ENCODE measurements at regions not wholly inside any gene's neighbourhood (a gene's known extent, or its start where the extent isn't known, plus 50 kb on each side); places are given as distances from the start of the nearest gene placed in this dataset.

GRCh38 chr1:47550929-47551328 is 113.1 kb downstream of the FOXD2 start:
- H3K4me3 Mint-ChIP-seq = no peak overlapping the region
- ATAC-seq (no peak), DNase-seq (no peak)
- no peaks in the 10 kb centered on the region for H3K36me3 Mint-ChIP-seq (ENCODE audit: low read depth)
- H3K27ac Mint-ChIP-seq = no peak overlapping the region
- peaks cover 64% of the 10 kb centered on the region for H3K27me3 Mint-ChIP-seq
- H3K4me1 Mint-ChIP-seq = no peaks in the 10 kb centered on the region
- H3K9me3 ChIP-seq (ENCODE audit: control insufficient read depth, low read length, poor library complexity, severe bottlenecking) = no peaks in the 10 kb centered on the region

- Mint-ChIP-seq H3K27me3 (peaks cover 68% of the 10 kb centered on the region), H3K4me1 (no peaks in the 10 kb centered on the region), H3K36me3 (ENCODE audit: low read depth) (no peaks in the 10 kb centered on the region), H3K27ac (no peak overlapping the region), H3K4me3 (no peak overlapping the region)
- ATAC-seq = no peak
- no peak for DNase-seq
- no peaks in the 10 kb centered on the region for H3K9me3 ChIP-seq (ENCODE audit: control insufficient read depth, low read length, poor library complexity, severe bottlenecking)
Measured at GRCh38 chr1:47551971-47552528, 114.2 kb downstream of the FOXD2 start.

- H3K27me3 Mint-ChIP-seq = peaks cover 61% of the 10 kb centered on the region
- DNase-seq = no peak
- H3K27ac Mint-ChIP-seq = no peak overlapping the region
- H3K4me1 Mint-ChIP-seq = no peaks in the 10 kb centered on the region
- H3K36me3 Mint-ChIP-seq (ENCODE audit: low read depth) = no peaks in the 10 kb centered on the region
- no peak for ATAC-seq
- no peak overlapping the region for H3K4me3 Mint-ChIP-seq
- H3K9me3 ChIP-seq (ENCODE audit: control insufficient read depth, low read length, poor library complexity, severe bottlenecking) = no peaks in the 10 kb centered on the region
Measured at GRCh38 chr1:47554082-47554481, 116.2 kb downstream of the FOXD2 start.

- Mint-ChIP-seq H3K4me3 (no peak overlapping the region), H3K27me3 (peaks cover 54% of the 10 kb centered on the region), H3K27ac (no peak overlapping the region), H3K36me3 (ENCODE audit: low read depth) (no peaks in the 10 kb centered on the region), H3K4me1 (no peaks in the 10 kb centered on the region)
- ATAC-seq = no peak
- H3K9me3 ChIP-seq (ENCODE audit: control insufficient read depth, low read length, poor library complexity, severe bottlenecking) = no peaks in the 10 kb centered on the region
- no peak for DNase-seq
Measured at GRCh38 chr1:47554901-47555300, 117.1 kb downstream of the FOXD2 start.

GRCh38 chr1:47555306-47555705 is 117.5 kb downstream of the FOXD2 start:
- Mint-ChIP-seq H3K27me3 (peaks cover 57% of the 10 kb centered on the region), H3K27ac (no peak overlapping the region), H3K4me3 (no peak overlapping the region), H3K36me3 (ENCODE audit: low read depth) (no peaks in the 10 kb centered on the region), H3K4me1 (no peaks in the 10 kb centered on the region)
- no peaks in the 10 kb centered on the region for H3K9me3 ChIP-seq (ENCODE audit: control insufficient read depth, low read length, poor library complexity, severe bottlenecking)
- DNase-seq (no peak), ATAC-seq (no peak)

- no peaks in the 10 kb centered on the region for H3K9me3 ChIP-seq (ENCODE audit: control insufficient read depth, low read length, poor library complexity, severe bottlenecking)
- H3K4me1 Mint-ChIP-seq = no peaks in the 10 kb centered on the region
- H3K27ac Mint-ChIP-seq = no peak overlapping the region
- H3K36me3 Mint-ChIP-seq (ENCODE audit: low read depth) = no peaks in the 10 kb centered on the region
- H3K27me3 Mint-ChIP-seq = peaks cover 57% of the 10 kb centered on the region
- no peak for DNase-seq
- no peak for ATAC-seq
- H3K4me3 Mint-ChIP-seq = no peak overlapping the region
Measured at GRCh38 chr1:47555841-47556560, 118.2 kb downstream of the FOXD2 start.

GRCh38 chr1:47557066-47557465 is 119.2 kb downstream of the FOXD2 start:
- Mint-ChIP-seq H3K36me3 (ENCODE audit: low read depth) (no peaks in the 10 kb centered on the region), H3K4me3 (no peak overlapping the region), H3K27ac (no peak overlapping the region), H3K27me3 (peaks cover 60% of the 10 kb centered on the region), H3K4me1 (no peaks in the 10 kb centered on the region)
- no peaks in the 10 kb centered on the region for H3K9me3 ChIP-seq (ENCODE audit: control insufficient read depth, low read length, poor library complexity, severe bottlenecking)
- DNase-seq (no peak), ATAC-seq (no peak)

GRCh38 chr1:47558601-47559593 is 121.1 kb downstream of the FOXD2 start:
- Mint-ChIP-seq H3K27ac (no peak overlapping the region), H3K36me3 (ENCODE audit: low read depth) (no peaks in the 10 kb centered on the region), H3K27me3 (peaks cover 61% of the 10 kb centered on the region), H3K4me1 (no peaks in the 10 kb centered on the region), H3K4me3 (no peak overlapping the region)
- ATAC-seq (no peak), DNase-seq (no peak)
- H3K9me3 ChIP-seq (ENCODE audit: control insufficient read depth, low read length, poor library complexity, severe bottlenecking) = no peaks in the 10 kb centered on the region

- Mint-ChIP-seq H3K36me3 (ENCODE audit: low read depth) (no peaks in the 10 kb centered on the region), H3K27me3 (peaks cover 65% of the 10 kb centered on the region), H3K4me1 (no peaks in the 10 kb centered on the region), H3K27ac (no peak overlapping the region), H3K4me3 (no peak overlapping the region)
- ATAC-seq (no peak), DNase-seq (no peak)
- no peaks in the 10 kb centered on the region for H3K9me3 ChIP-seq (ENCODE audit: control insufficient read depth, low read length, poor library complexity, severe bottlenecking)
Measured at GRCh38 chr1:47559944-47560695, 122.3 kb downstream of the FOXD2 start.

GRCh38 chr1:47561523-47562007 is 123.7 kb downstream of the FOXD2 start:
- Mint-ChIP-seq H3K4me3 (no peak overlapping the region), H3K27me3 (peaks cover 55% of the 10 kb centered on the region), H3K36me3 (ENCODE audit: low read depth) (no peaks in the 10 kb centered on the region), H3K4me1 (no peaks in the 10 kb centered on the region), H3K27ac (no peak overlapping the region)
- no peaks in the 10 kb centered on the region for H3K9me3 ChIP-seq (ENCODE audit: control insufficient read depth, low read length, poor library complexity, severe bottlenecking)
- ATAC-seq (no peak), DNase-seq (no peak)

GRCh38 chr1:47562147-47562546 is 124.3 kb downstream of the FOXD2 start:
- Mint-ChIP-seq H3K36me3 (ENCODE audit: low read depth) (no peaks in the 10 kb centered on the region), H3K27ac (no peak overlapping the region), H3K4me3 (no peak overlapping the region), H3K4me1 (no peaks in the 10 kb centered on the region), H3K27me3 (peaks cover 58% of the 10 kb centered on the region)
- DNase-seq (no peak), ATAC-seq (no peak)
- H3K9me3 ChIP-seq (ENCODE audit: control insufficient read depth, low read length, poor library complexity, severe bottlenecking) = no peaks in the 10 kb centered on the region

- ATAC-seq (no peak), DNase-seq (no peak)
- peaks cover 60% of the 10 kb centered on the region for H3K27me3 Mint-ChIP-seq
- no peaks in the 10 kb centered on the region for H3K36me3 Mint-ChIP-seq (ENCODE audit: low read depth)
- no peak overlapping the region for H3K4me3 Mint-ChIP-seq
- no peaks in the 10 kb centered on the region for H3K4me1 Mint-ChIP-seq
- no peak overlapping the region for H3K27ac Mint-ChIP-seq
- H3K9me3 ChIP-seq (ENCODE audit: control insufficient read depth, low read length, poor library complexity, severe bottlenecking) = no peaks in the 10 kb centered on the region
Measured at GRCh38 chr1:47562799-47563198, 125.0 kb downstream of the FOXD2 start.

- DNase-seq (no peak), ATAC-seq (no peak)
- H3K27me3 Mint-ChIP-seq = peaks cover 60% of the 10 kb centered on the region
- no peaks in the 10 kb centered on the region for H3K9me3 ChIP-seq (ENCODE audit: control insufficient read depth, low read length, poor library complexity, severe bottlenecking)
- no peaks in the 10 kb centered on the region for H3K4me1 Mint-ChIP-seq
- no peak overlapping the region for H3K27ac Mint-ChIP-seq
- H3K4me3 Mint-ChIP-seq = no peak overlapping the region
- no peaks in the 10 kb centered on the region for H3K36me3 Mint-ChIP-seq (ENCODE audit: low read depth)
Measured at GRCh38 chr1:47563201-47563600, 125.4 kb downstream of the FOXD2 start.
